Stimulated activated CD4-positive, alpha-beta T cell treated with anti-CD3 and anti-CD28 coated beads, Interleukin-15, amount 100 ng/mL, for 24 hours (primary cell): ENCODE measurements at regions not wholly inside any gene's neighbourhood (a gene's known extent, or its start where the extent isn't known, plus 50 kb on each side); places are given as distances from the start of the nearest gene placed in this dataset.

Experiments
- DNase-seq: peaks from one replicate; pipeline ENCODE4 v3.0.0-alpha.2; 2020

- no peak for DNase-seq
Measured at GRCh38 chr15:81573098-81573746, 199.2 kb upstream of the TMC3 start.

DNA sequence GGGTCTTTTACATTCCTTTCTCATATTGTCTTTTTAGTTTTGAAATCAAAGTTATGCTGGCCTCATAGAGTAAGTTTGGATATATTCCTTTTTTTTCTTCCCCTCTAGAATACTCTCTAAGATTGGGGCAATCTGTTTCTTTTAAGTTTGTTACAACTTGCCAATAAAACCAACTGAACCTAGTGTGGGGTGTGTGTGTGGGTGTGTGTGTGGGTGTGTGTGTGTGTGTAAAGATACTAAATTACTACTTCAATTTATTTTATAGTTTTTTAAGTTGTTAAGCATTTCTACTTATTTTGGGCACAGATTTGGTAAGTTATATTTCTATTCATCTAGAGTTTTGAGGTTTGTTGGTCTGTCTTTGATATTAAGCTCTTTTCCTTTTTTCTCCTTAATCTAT, 198.2 kb upstream of the TMC3 start:
- DNase-seq = no peak

DNA sequence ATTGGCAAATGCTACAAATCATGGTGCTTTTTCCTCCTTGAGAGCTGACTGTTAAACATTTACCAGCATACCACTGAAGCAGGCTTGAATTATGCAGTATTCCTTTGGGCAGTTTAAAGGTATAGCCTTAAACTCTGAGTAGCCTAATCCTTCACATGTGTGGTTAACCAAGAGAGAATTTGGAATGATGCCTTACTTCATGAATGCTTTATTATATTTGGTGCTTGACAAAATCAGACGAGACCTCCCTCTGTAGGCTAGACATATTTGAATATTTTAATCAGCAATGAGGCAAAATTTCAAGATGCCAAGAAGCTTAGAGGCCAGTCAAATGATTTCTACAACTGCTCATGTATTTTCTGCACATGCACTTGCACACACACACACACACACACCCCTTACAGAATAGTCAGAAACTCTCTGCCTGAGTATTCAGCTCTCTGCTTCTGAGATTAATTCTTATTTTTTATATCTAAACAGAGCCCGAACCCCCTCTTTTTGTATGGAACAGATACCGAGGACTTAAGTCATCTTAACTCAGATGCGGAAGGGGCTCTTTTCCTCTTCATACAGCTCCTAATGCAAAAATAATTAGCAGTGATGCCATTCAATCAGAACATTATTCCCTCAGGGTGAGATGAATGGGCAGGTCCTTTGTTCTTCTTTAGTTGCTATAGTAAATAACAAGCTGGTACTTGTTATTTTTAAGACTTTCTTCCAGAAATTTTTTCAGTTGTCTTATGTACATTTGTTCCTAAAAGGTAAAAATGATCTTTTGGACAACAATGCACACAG, 195.5 kb upstream of the TMC3 start:
- no peak for DNase-seq

- DNase-seq = no peak
Measured at GRCh38 chr15:81567924-81568323, 193.9 kb upstream of the TMC3 start.

DNA sequence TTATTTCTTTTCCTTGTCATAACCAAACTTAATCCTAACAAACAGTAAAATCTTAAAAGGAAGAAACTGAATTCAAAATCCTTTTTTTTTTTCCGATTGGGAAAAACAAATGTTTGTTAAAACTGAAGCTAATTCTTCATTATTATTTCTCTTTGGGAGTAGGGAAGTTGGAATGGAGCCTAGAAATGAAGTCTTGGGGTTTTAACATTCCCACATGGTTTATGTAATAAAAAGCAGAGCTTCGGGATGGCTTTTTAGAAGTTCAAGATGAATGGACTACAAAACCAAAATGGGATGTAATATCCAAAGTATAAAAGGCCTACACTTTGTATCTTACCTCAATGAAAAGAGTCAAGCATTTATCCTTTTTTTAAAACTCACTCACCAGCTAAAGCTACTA, 189.0 kb upstream of the TMC3 start:
- DNase-seq = no peak

GRCh38 chr15:81560405-81560804, 186.4 kb upstream of the TMC3 start:
- DNase-seq = no peak

- no peak for DNase-seq
Measured at GRCh38 chr15:81558056-81558455, 184.0 kb upstream of the TMC3 start.

- no peak for DNase-seq
Measured at GRCh38 chr15:81555346-81555745, 181.3 kb upstream of the TMC3 start.

GRCh38 chr15:81548365-81549130, 174.5 kb upstream of the TMC3 start:
- no peak for DNase-seq

- DNase-seq = no peak
Measured at GRCh38 chr15:81547521-81548132, 173.6 kb upstream of the TMC3 start.

GRCh38 chr15:81544385-81544784, 170.4 kb upstream of the TMC3 start:
- no peak for DNase-seq

GRCh38 chr15:81540909-81541308, 166.9 kb upstream of the TMC3 start:
- DNase-seq = no peak

DNA sequence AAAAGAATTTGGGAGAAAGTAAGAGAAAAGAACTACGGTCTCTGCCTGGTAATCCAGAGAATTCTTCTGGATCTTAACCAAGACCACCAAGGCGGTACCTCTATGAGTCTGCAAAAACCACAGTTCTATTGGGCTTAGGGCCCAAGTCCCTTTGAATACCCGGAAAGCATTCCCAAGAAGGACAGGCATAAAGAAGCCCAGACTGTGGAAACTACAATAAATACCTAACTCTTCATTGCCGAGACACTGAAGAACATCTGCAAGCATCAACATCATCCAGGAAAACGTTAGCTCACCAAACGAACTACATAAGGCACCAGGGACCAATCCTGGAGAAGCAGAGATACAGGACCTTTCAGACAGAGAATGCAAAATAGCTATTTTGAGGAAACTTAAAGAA, 162.3 kb upstream of the TMC3 start:
- DNase-seq = no peak

DNA sequence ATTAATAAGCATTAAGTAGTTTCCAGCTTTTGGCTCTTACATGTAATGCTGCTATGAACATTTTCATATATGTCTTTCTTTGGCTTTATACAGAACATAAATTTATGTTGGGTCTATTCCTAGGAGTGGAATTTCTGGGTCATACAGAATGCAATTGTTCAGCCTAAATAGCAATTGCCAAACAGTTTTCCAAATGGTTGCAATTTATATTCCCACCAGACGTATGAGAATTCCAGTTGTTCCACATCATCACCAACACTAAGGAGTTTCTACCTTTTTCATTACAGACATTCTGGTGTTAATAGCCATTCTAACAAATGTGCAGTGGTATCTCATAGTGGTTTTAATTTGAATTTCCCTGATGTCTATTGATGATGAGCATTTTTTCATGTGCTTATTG, 160.1 kb upstream of the TMC3 start:
- DNase-seq = no peak

DNA sequence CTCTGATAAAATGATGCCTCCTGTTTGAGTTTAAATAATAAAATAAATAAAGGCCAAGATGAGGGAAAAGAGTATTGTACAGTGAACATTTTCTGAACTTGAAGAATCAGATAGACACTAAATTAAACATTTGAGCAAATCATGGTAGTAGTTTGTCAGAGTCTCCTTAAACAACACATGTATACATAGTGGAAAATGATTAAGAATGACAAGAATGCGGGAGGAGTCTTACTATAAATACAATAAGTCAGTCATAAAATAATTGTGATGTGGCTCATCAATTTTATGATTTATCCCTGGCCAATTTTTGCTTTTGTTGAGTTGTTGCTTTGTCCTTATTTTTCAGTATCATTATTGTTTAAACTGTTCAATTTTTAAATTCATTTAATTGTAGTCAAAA, 158.0 kb upstream of the TMC3 start:
- no peak for DNase-seq

DNA sequence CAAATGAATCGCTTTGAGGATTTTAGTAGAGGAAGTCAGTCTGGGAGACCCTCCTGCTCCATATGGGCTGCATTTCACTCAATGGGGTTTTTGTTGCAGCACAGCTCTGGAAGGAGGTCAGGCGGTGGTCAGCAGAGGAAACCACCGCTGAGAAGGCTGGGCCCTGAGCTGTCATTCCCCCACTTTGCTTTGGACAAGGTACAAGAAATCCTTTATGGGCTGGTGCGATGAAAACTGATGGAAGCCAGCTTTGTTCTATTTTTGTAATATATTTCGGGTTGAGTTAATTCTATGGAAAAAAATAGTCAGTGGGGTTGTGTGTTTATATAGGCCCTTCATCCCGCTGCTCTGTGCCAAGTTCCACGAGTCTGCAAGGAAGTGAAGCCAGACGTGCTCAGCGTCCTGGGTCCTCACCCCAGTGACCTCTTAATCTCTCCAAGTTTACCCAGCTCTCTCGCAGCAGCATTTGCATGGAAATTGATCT, 157.1 kb upstream of the TMC3 start:
- no peak for DNase-seq

DNA sequence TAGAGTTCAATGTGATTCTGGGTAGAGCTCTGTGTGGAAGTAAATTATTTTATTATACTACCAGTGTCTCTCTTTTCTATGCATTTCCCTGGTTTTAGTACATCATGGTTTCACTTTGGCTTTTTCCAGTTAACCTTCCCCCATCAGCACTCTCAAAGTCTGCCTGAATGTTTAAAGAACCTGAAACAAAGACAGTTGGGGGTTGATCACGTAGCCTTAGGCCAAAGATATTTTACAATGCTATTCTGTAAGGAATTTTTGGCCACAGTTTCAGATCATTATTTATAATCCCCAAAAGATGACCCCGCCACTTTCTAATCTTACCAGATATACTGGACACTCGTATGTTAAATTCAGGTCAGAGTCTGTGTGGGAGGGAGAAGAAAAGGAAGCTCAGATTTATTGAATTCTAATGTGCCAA, 156.3 kb upstream of the TMC3 start:
- DNase-seq = no peak

DNA sequence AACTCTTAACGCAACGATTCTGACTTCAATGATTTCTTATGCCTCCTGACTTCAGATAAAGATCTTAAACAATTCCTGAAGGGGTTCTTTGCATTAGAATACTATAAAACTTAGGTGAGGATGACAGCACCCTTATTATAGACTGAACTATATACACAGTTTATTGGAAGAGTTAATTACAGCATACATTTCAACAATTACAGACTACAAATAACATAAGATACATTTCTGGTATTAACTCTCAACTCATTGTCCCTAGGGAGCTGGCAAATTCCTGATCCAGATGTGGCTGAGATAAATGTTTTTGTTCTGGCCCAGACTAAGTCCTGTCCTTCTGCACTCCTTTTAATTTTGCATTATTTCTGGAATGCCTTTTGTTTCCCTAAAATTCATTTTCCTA, 155.5 kb upstream of the TMC3 start:
- DNase-seq = no peak

DNA sequence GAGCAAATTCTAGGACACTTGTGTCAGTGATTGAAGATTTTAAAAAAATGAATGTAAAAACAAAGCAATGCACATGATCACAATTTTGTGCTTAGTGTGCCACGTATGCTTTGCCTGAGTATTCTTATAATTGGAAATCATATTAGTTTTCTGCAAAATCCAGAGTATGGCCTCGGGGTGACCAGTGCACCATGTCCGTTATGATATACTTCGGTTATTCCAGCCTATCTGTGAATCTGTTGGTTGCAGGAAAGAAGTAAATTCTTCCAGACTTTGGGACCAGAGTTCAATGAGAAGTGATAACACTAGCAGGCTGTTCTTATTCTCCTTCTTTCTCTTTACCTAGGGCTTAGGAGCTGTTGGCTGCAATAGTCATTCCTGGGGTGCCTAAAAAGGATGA, 152.0 kb upstream of the TMC3 start:
- no peak for DNase-seq

GRCh38 chr15:81524496-81524895, 150.5 kb upstream of the TMC3 start:
- no peak for DNase-seq

DNA sequence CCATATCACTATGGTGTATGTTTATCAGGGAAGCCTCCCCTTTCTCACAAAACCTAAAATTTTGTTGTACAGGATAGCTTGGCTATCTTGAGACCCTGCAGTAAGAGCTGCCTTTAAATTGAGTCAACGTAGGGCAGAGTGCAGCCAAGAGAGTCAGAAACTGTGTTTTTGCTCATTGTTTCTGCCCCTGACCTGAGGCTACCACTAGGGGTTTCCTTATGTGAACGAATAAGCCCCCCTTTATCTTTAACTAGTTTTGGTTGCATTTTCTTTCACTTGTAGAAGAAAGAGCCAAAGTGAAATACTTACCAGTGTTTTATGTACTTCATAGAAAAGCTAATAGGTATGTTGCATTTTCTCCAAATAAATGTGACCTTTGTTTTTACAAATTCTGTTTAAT, 149.9 kb upstream of the TMC3 start:
- no peak for DNase-seq

DNA sequence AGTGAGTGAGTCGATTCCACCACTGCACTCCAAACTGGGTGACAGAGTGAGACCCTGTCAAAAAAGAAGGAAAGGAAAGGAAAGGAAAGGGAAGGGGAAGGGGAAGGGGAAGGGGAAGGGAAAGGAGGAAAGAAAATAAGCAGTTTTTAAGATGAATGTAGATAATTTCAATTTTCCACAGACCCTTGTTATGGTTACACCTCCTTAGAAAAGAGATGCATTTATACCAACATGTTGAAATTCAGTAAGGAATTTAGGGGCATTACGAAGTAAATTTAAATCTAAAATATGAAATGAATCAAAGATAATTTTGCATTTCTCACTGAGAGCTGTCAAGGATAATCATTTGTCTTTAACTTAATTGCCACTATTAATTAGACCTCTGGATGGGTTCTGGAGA, 146.5 kb upstream of the TMC3 start:
- DNase-seq = no peak

DNA sequence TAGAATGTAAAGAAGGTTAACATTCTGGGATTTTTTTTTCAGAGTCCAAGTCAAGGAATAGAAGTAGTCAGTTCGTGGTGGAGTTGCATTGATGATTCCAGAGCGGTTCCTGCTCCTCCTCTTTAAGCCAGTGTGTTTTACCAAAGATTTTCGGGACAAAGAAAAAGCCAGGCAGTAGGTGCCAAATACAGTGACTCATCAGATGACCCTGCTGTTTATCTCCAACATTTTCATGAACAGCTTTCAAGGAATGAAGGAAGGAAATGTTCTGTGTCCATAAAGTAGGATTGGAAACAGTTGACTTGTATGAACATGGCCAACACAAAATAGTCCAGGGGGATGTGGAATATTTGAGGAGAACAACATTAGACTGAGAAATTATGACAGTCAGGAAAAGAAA, 142.4 kb upstream of the TMC3 start:
- no peak for DNase-seq
